Heart left ventricle (tissue), 16 donors: ENCODE measurements at regions not wholly inside any gene's neighbourhood (a gene's known extent, or its start where the extent isn't known, plus 50 kb on each side); places are given as distances from the start of the nearest gene placed in this dataset.
A peak's percentile ranks its signal among the peaks of the same experiment; 100 is the strongest.

Experiments
- ATAC-seq, 4 donors: fragments of 200-7000 bp; cut with Tn5 transposase; one replicate each; pipeline ENCODE4 v1.9.1; 2020 to 2022; ENCODE audit warnings: moderate library complexity in 4 of 4, mild to moderate bottlenecking in 3 of 4, moderate number of reproducible peaks in 1 of 4
- DNase-seq, 5 donors: peaks; one replicate each; pipeline ENCODE4 v3.0.0-alpha.2; 2020
- H3K27ac ChIP-seq, 12 donors: fragments of 200-600 bp; sonication (generic) in 4 of 12; one replicate each; pipeline versions ENCODE4 v1.5.0 to v1.8.0; 2016 to 2022; ENCODE audit warnings: mild to moderate bottlenecking in 2 of 12
- H3K27me3 ChIP-seq, 9 donors: fragments of 200-600 bp; sonication (generic) in 2 of 9; one replicate each; pipeline versions ENCODE4 v1.5.1 to v1.8.0; 2016 to 2022; ENCODE audit warnings: mild to moderate bottlenecking in 3 of 9
- H3K36me3 ChIP-seq, 9 donors: fragments of 200-600 bp; sonication (generic) in 2 of 9; one replicate each; pipeline versions ENCODE4 v1.5.0 to v1.8.0; 2018 to 2022; ENCODE audit warnings: mild to moderate bottlenecking in 2 of 9
- H3K4me1 ChIP-seq, 12 donors: fragments of 200-600 bp; sonication (generic) in 4 of 12; one replicate each; pipeline versions ENCODE4 v1.5.0 to v1.8.0; 2016 to 2022; ENCODE audit warnings: mild to moderate bottlenecking in 3 of 12
- H3K4me3 ChIP-seq, 12 donors: fragments of 200-600 bp; sonication (generic) in 4 of 12; one replicate each; pipeline versions ENCODE4 v1.5.0 to v1.8.0; 2017 to 2022; ENCODE audit warnings: mild to moderate bottlenecking in 9 of 12, moderate library complexity in 4 of 12
- H3K9me3 ChIP-seq, 12 donors: fragments of 200-600 bp; sonication (generic) in 4 of 12; one replicate each; pipeline versions ENCODE4 v1.5.0 to v1.8.0; 2016 to 2022; ENCODE audit warnings: mild to moderate bottlenecking in 1 of 12
- CTCF ChIP-seq, 12 donors: fragments of 200-600 bp; sonication (generic) in 4 of 12; IDR thresholded peaks; one replicate each; pipeline versions ENCODE4 v1.5.0 to v1.8.0; 2018 to 2022; ENCODE audit warnings: antibody characterized with exemption in 12 of 12, mild to moderate bottlenecking in 5 of 12
- POLR2A ChIP-seq, 2 donors: fragments of 450-650 bp; IDR thresholded peaks; one replicate each; pipeline ENCODE4 v1.6.1; 2017; ENCODE audit warnings: antibody characterized with exemption in 2 of 2, mild to moderate bottlenecking in 2 of 2, moderate library complexity in 2 of 2
- WGBS, 4 donors: extraction: QIAGEN DNeasy Blood & Tissue Kit in 2 of 4; methylation state at CpG; one replicate each; pipeline versions ENCODE4 v1.1.5 to v1.1.7; 2013 to 2018; 5-methylcytosine and 5-hydroxymethylcytosine counted together
- intact Hi-C, 10 donors: fragments of 100-400 bp; cut with DNase I; formaldehyde crosslinking; loops; one replicate each; pipeline versions ENCODE4 v1.11.1 to v1.14.2; 2022
- donor health status: ischemic (EF 13 %, LVEDD 7.1; RV severe dilation, severe dysfunction).
- donor health status: healthy with polysubstance abuse.
- donor health status: DM: no; HTN: yes; CAD: no.
- donor health status: DM: no; HTN: no; CAD: no.
- donor health status: ischemic (EF 25% LVEDD 6.9; RV normal size, moderate dysfunction).
- donor health status: ischemic (EF 25% LVEDD 5.7; RV mildly dilated, moderate dysfunction).
- donor health status: healthy.
- donor health status: DM: yes; HTN: yes; CAD: no.
- donor health status: ischemic (EF 35%, LVEDD 5.7; RV mildly dilated, moderate dysfunction).
- donor health status: nonischemic (EF 11% LVEDD 7.7; RV severe dilation, severe dysfunction).
- donor health status: DM: yes; HTN: yes; CAD: no.
- donor health status: PGD.
- donor health status: ischemic (EF 29% LVEDD 5.4; RV normal size, mild dysfunction).
- donor health status: nonischemic (EF 23%, LVEDD 6.1; RV moderate dilation, normal function).

GRCh38 chr3:193955719-193956118, 180.2 kb upstream of the HES1 start:
- intact Hi-C loops = no loop called here
- Histone ChIP-seq H3K9me3 (peaks cover 0 to 29% (median 14%) of the 10 kb centered on the region in 12 donors), H3K36me3 (no peaks in the 10 kb centered on the region), H3K27ac (no peak overlapping the region), H3K4me3 (no peak overlapping the region), H3K4me1 (peaks cover 0 to 1% (median 0%) of the 10 kb centered on the region in 12 donors), H3K27me3 (peaks cover 0 to 27% (median 4%) of the 10 kb centered on the region in 9 donors)
- no peak for DNase-seq
- no peak for ATAC-seq
- WGBS, 4 donors = 97 to 100% (median 99%) methylated on average over 1 to 7 of the region's 7 CpGs
- TF ChIP-seq POLR2A (IDR thresholded peaks at IDR 0.05) (no peak), CTCF (IDR thresholded peaks at IDR 0.05) (no peak)

- no peaks in the 10 kb centered on the region for H3K36me3 ChIP-seq
- DNase-seq = no peak
- peaks cover 0 to 12% (median 0%) of the 10 kb centered on the region in 12 donors for H3K4me1 ChIP-seq
- peaks cover 0 to 11% (median 6%) of the 10 kb centered on the region in 12 donors for H3K9me3 ChIP-seq
- no peak overlapping the region for H3K27ac ChIP-seq
- H3K4me3 ChIP-seq = no peak overlapping the region
- H3K27me3 ChIP-seq = peaks cover 0 to 34% (median 4%) of the 10 kb centered on the region in 9 donors
- no peak for ATAC-seq
- no peak for TF ChIP-seq POLR2A (IDR thresholded peaks at IDR 0.05)
- TF ChIP-seq CTCF (IDR thresholded peaks at IDR 0.05) = no peak
- intact Hi-C loops = loop anchor here in 1 of 10 donors (10.0 kb wide), 1 partner anchor 165 kb away; no protein-coding TSS in a partner anchor
Observed at GRCh38 chr3:193959861-193960260, 176.1 kb upstream of the HES1 start.

GRCh38 chr3:193960487-193961274, 175.3 kb upstream of the HES1 start:
- H3K36me3 ChIP-seq = no peaks in the 10 kb centered on the region
- peak in 2 of 5 donors; percentile 47 to 65 for DNase-seq
- H3K27ac ChIP-seq = no peak overlapping the region
- intact Hi-C loops = loop anchor here in 1 of 10 donors (10.0 kb wide), 1 partner anchor 164 kb away; no protein-coding TSS in a partner anchor
- H3K9me3 ChIP-seq = peaks cover 0 to 3% (median 0%) of the 10 kb centered on the region in 12 donors
- peaks cover 0 to 12% (median 0%) of the 10 kb centered on the region in 12 donors for H3K4me1 ChIP-seq
- peak in 3 of 4 donors; percentile 58 to 91 (median 85) for ATAC-seq
- WGBS, 4 donors = 65 to 76% (median 70%) methylated on average over 21 of the region's 21 CpGs
- H3K4me3 ChIP-seq = no peak overlapping the region
- peaks cover 0 to 34% (median 4%) of the 10 kb centered on the region in 9 donors for H3K27me3 ChIP-seq
- TF ChIP-seq CTCF (IDR thresholded peaks at IDR 0.05) (no peak), POLR2A (IDR thresholded peaks at IDR 0.05) (no peak)

GRCh38 chr3:193962986-193963685, 172.8 kb upstream of the HES1 start:
- no peak overlapping the region for H3K4me3 ChIP-seq

More at GRCh38 chr3:193962986-193963685, 172.8 kb upstream of the HES1 start:
- Histone ChIP-seq H3K27me3 (peaks cover 0 to 28% (median 4%) of the 10 kb centered on the region in 9 donors), H3K9me3 (no peaks in the 10 kb centered on the region), H3K36me3 (no peaks in the 10 kb centered on the region), H3K4me1 (peaks cover 0 to 12% (median 0%) of the 10 kb centered on the region in 12 donors), H3K27ac (no peak overlapping the region)
- intact Hi-C loops = loop anchor here in 1 of 10 donors (10.0 kb wide), 1 partner anchor 162 kb away; no protein-coding TSS in a partner anchor
- DNase-seq = no peak
- 90 to 94% (median 93%) methylated on average over 9 of the region's 9 CpGs for WGBS, 4 donors
- TF ChIP-seq POLR2A (IDR thresholded peaks at IDR 0.05) = no peak
- TF ChIP-seq CTCF (IDR thresholded peaks at IDR 0.05) = no peak
- ATAC-seq = no peak
